H1 (cell line): ENCODE measurements at regions not wholly inside any gene's neighbourhood (a gene's known extent, or its start where the extent isn't known, plus 50 kb on each side); places are given as distances from the start of the nearest gene placed in this dataset.
A peak's percentile ranks its signal among the peaks of the same experiment; 100 is the strongest.

ENCODE experiments used
- CTCF ChIA-PET: fragments of 300-600 bp; sonication (Branson Sonifier 250); formaldehyde crosslinking; loops from one replicate; lab custom pipeline; 2021; ENCODE audit not compliant: partially characterized antibody; lab: Charles Lee
- POLR2A ChIA-PET: fragments of 300-600 bp; sonication (Branson Sonifier 250); formaldehyde crosslinking; loops from one replicate; lab custom pipeline; 2021; ENCODE audit warnings: inconsistent platforms; ENCODE audit not compliant: partially characterized antibody; lab: Charles Lee
- DNase-seq, 2 experiments: peaks; one replicate each; pipeline versions ENCODE4 v3.0.0 to v3.0.0-alpha.2; 2010 to 2022; ENCODE audit warnings: low spot score in 2 of 2, low read depth in 1 of 2, mixed read lengths in 1 of 2
- FAIRE-seq: peaks from 2 replicates; lab custom pipeline; 2011; peaks lifted over from hg19 to GRCh38; lab: Jason Lieb, UNC
- H2AFZ ChIP-seq: 2 replicates; pipeline ENCODE4 v1.8.1; 2012; ENCODE audit warnings: low read length, inconsistent platforms
- H2AK5ac ChIP-seq: 2 replicates; pipeline ENCODE4 v1.6.1; 2013; ENCODE audit warnings: low read depth, low read length
- H2BK120ac ChIP-seq: replicated peaks from 2 replicates; pipeline ENCODE3; 2013; ENCODE audit warnings: low read depth, low read length, inconsistent platforms
- H2BK12ac ChIP-seq: 2 replicates; pipeline ENCODE4 v1.6.1; 2013; ENCODE audit warnings: low read depth, low read length
- H2BK15ac ChIP-seq: 2 replicates; pipeline ENCODE4 v1.6.1; 2013; ENCODE audit warnings: low read length
- H2BK20ac ChIP-seq: 2 replicates; pipeline ENCODE4 v1.6.1; 2013; ENCODE audit warnings: low read length
- H2BK5ac ChIP-seq: 2 replicates; pipeline ENCODE4 v1.6.1; 2013; ENCODE audit warnings: low read depth, low read length
- H3K14ac ChIP-seq: 2 replicates; pipeline ENCODE4 v1.6.1; 2013; ENCODE audit warnings: inconsistent platforms; ENCODE audit not compliant: insufficient read length
- H3K18ac ChIP-seq: 2 replicates; pipeline ENCODE4 v1.6.1; 2013; ENCODE audit warnings: low read length; ENCODE audit errors: extremely low read depth
- H3K23ac ChIP-seq: 2 replicates; pipeline ENCODE4 v1.6.1; 2013; ENCODE audit warnings: inconsistent platforms; ENCODE audit not compliant: insufficient read length
- H3K23me2 ChIP-seq: 2 replicates; pipeline ENCODE4 v1.6.1; 2013; ENCODE audit warnings: low read depth, low read length
- H3K27ac ChIP-seq: 2 replicates; pipeline ENCODE4 v1.6.1; 2011; ENCODE audit warnings: low read depth, low read length, inconsistent platforms
- H3K27me3 ChIP-seq, 4 experiments: replicated peaks in 1 of 4; 1 replicate in 1 of 4; 2 replicates in 3 of 4; pipeline versions ENCODE4 v1.6.1 to v1.8.1; 2011 to 2013; ENCODE audit warnings: low read length in 3 of 4, mild to moderate bottlenecking in 3 of 4, inconsistent platforms in 2 of 4, mixed read lengths in 2 of 4, moderate library complexity in 1 of 4; ENCODE audit not compliant: control insufficient read depth in 3 of 4, insufficient read depth in 3 of 4; ENCODE audit errors: extremely low read depth in 1 of 4
- H3K36me3 ChIP-seq, 4 experiments: 2 replicates each; pipeline versions ENCODE4 v1.6.1 to v1.8.1; 2011 to 2013; ENCODE audit warnings: mild to moderate bottlenecking in 4 of 4, low read length in 3 of 4, moderate library complexity in 2 of 4, control low read depth in 1 of 4, inconsistent platforms in 1 of 4; ENCODE audit not compliant: insufficient read depth in 4 of 4, control insufficient read depth in 2 of 4
- H3K4ac ChIP-seq: replicated peaks from 2 replicates; pipeline ENCODE3; 2013; ENCODE audit warnings: low read length, low read depth, mixed read lengths, inconsistent platforms; ENCODE audit not compliant: insufficient read length
- H3K4me1 ChIP-seq, 4 experiments: replicated peaks in 1 of 4; 1 replicate in 1 of 4; 2 replicates in 3 of 4; pipeline versions ENCODE4 v1.6.1 to v1.8.1; 2011 to 2013; ENCODE audit warnings: low read length in 3 of 4, inconsistent platforms in 2 of 4, mixed read lengths in 1 of 4; ENCODE audit not compliant: insufficient read depth in 4 of 4, control insufficient read depth in 3 of 4
- H3K4me2 ChIP-seq, 2 experiments: 2 replicates each; pipeline versions ENCODE4 v1.6.1 to v1.8.1; 2011 to 2013; ENCODE audit warnings: low read depth in 2 of 2, low read length in 2 of 2, control low read depth in 1 of 2, inconsistent platforms in 1 of 2, mild to moderate bottlenecking in 1 of 2; ENCODE audit not compliant: insufficient read depth in 1 of 2
- H3K4me3 ChIP-seq, 4 experiments: fragments of 200-600, 300-600 bp in 1 of 4; sonication (generic), shearing (Covaris generic), sonication (Bioruptor Twin) in 1 of 4; 2 replicates each; pipeline versions ENCODE4 v1.5.1 to v1.8.1; 2011 to 2016; ENCODE audit warnings: low read length in 4 of 4, low read depth in 3 of 4, control low read depth in 2 of 4, inconsistent platforms in 2 of 4, mild to moderate bottlenecking in 2 of 4, mixed read lengths in 1 of 4, moderate library complexity in 1 of 4; ENCODE audit not compliant: insufficient read depth in 2 of 4; ENCODE audit errors: extremely low read depth in 1 of 4
- H3K56ac ChIP-seq: replicated peaks from 2 replicates; pipeline ENCODE3; 2013; ENCODE audit warnings: low read depth, mild to moderate bottlenecking, mixed read lengths, low read length, inconsistent platforms; ENCODE audit not compliant: insufficient read length
- H3K79me1 ChIP-seq: 2 replicates; pipeline ENCODE4 v1.6.1; 2013; ENCODE audit warnings: low read depth, low read length, control low read depth
- H3K79me2 ChIP-seq, 2 experiments: 2 replicates each; pipeline versions ENCODE4 v1.6.1 to v1.8.1; 2012 to 2013; ENCODE audit warnings: low read length in 2 of 2, mild to moderate bottlenecking in 2 of 2, inconsistent platforms in 1 of 2; ENCODE audit not compliant: insufficient read depth in 2 of 2, control insufficient read depth in 1 of 2
- H3K9ac ChIP-seq, 4 experiments: replicated peaks in 1 of 4; 1 replicate in 1 of 4; 2 replicates in 3 of 4; pipeline versions ENCODE4 v1.6.1 to v1.8.1; 2011 to 2013; ENCODE audit warnings: low read depth in 3 of 4, low read length in 3 of 4, control low read depth in 2 of 4, mild to moderate bottlenecking in 2 of 4, moderate library complexity in 2 of 4, inconsistent platforms in 1 of 4; ENCODE audit errors: extremely low read depth in 1 of 4
- H3K9me3 ChIP-seq, 2 experiments: 2 replicates each; pipeline versions ENCODE4 v1.6.1 to v1.8.1; 2012 to 2013; ENCODE audit warnings: mild to moderate bottlenecking in 2 of 2, moderate library complexity in 2 of 2, control low read depth in 1 of 2, inconsistent platforms in 1 of 2, low read depth in 1 of 2, low read length in 1 of 2, mixed read lengths in 1 of 2; ENCODE audit not compliant: insufficient read depth in 2 of 2
- H4K20me1 ChIP-seq, 2 experiments: replicated peaks in 1 of 2; 2 replicates each; pipeline versions ENCODE3 to v1.8.1; 2011 to 2013; ENCODE audit warnings: inconsistent platforms in 2 of 2, low read length in 2 of 2, mild to moderate bottlenecking in 1 of 2; ENCODE audit not compliant: insufficient read depth in 2 of 2, control insufficient read depth in 1 of 2
- H4K5ac ChIP-seq: 2 replicates; pipeline ENCODE4 v1.6.1; 2013; ENCODE audit warnings: low read length, low read depth, mixed read lengths, inconsistent platforms; ENCODE audit not compliant: insufficient read length
- H4K8ac ChIP-seq: 2 replicates; pipeline ENCODE4 v1.8.0; 2013; ENCODE audit warnings: mild to moderate bottlenecking, moderate library complexity, low read length, inconsistent platforms; ENCODE audit not compliant: insufficient read depth; ENCODE audit errors: extremely low read depth
- H4K91ac ChIP-seq: replicated peaks from 2 replicates; pipeline ENCODE3; 2013; ENCODE audit warnings: low read length, mixed read lengths, inconsistent platforms; ENCODE audit not compliant: insufficient read length
- ASH2L ChIP-seq: fragments of 200-600, 300-600 bp; sonication (generic); IDR thresholded peaks from one replicate; pipeline ENCODE4 v1.7.1; 2017; ENCODE audit warnings: low read length
- CBX5 ChIP-seq: fragments of 300-800, 300-1000 bp; sonication (generic); IDR thresholded peaks from 2 replicates; pipeline ENCODE4 v1.7.1; 2016; ENCODE audit warnings: antibody characterized with exemption, low read length, low read depth
- CTBP2 ChIP-seq: IDR thresholded peaks from 2 replicates; pipeline ENCODE4 v1.7.0; 2011; ENCODE audit warnings: borderline replicate concordance, mild to moderate bottlenecking, moderate library complexity, mixed read lengths, low read length; ENCODE audit not compliant: insufficient read depth, insufficient read length
- JUND ChIP-seq: IDR thresholded peaks from 2 replicates; pipeline ENCODE4 v1.6.1; 2011; ENCODE audit warnings: mild to moderate bottlenecking, improper control_type of control experiment, low read length
- KDM4A ChIP-seq: IDR thresholded peaks from one replicate; pipeline ENCODE4 v1.7.1; 2012; ENCODE audit warnings: low read depth, mild to moderate bottlenecking, moderate library complexity, low read length, inconsistent platforms; ENCODE audit not compliant: severe bottlenecking
- POLR2AphosphoS5 ChIP-seq: IDR thresholded peaks from 2 replicates; pipeline ENCODE4 v1.6.1; 2011; ENCODE audit warnings: low read depth, low read length
- POU5F1 ChIP-seq: IDR thresholded peaks from 2 replicates; pipeline ENCODE4 v1.6.1; 2011; ENCODE audit warnings: low read depth, mild to moderate bottlenecking, low read length, moderate library complexity
- WGBS, 2 experiments: shearing (Covaris generic) in 1 of 2; methylation state at CpG; one replicate each; pipeline versions ENCODE4 v1.1.6 to v1.1.7; 2013 to 2015; ENCODE audit warnings: low lambda C conversion rate in 2 of 2, mixed read lengths in 2 of 2, inconsistent platforms in 1 of 2, low coverage in 1 of 2, missing lambda C conversion rate in 1 of 2; ENCODE audit not compliant: insufficient replicate concordance in 2 of 2, insufficient coverage in 1 of 2, insufficient read length in 1 of 2; ENCODE audit errors: extremely low coverage in 1 of 2, missing lambda C conversion rate in 1 of 2; 5-methylcytosine and 5-hydroxymethylcytosine counted together

DNA sequence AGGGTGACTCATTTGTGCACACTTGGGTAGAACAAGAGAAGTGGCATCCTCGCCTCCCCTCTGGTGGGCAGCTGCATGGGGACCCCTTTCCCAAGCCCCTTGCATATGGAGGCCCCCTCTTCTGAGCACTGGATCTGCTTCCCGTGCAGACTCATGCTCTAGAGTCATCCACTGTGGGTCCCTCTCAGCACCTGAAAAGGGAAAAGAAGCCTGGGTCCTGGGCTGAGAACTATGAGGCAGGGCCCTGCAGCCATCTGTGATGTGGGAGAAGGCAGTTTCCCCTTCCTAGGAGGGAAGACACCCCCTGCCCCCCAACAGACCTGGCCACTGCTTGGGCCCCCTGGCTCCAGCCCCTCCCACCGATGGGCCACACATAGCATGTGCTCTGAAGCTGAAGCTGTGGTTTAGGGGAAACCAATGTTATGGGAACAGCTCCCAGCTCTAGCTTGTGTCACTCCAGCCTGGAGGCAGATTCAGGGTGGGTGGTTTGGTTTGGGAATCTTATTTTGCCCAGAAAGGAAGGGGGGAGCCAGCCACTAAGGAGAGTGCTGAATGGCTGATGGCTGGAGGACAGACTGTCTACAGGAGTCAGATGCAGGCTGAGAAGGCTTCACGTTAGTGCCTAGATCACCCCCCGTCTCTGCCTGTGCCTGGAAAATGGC lies 172.8 kb downstream of the GLI2 start:
- Histone ChIP-seq H3K4me2 (no peak overlapping the region), H3K36me3 (peaks cover 0 to 2% (median 0%) of the 10 kb centered on the region in 4 experiments; a peak in 1 of 8 replicates), H3K23me2 (no peaks in the 10 kb centered on the region), H3K56ac (no peak overlapping the region), H3K18ac (no peak overlapping the region), H3K4me1 (peaks cover 0 to 11% (median 6%) of the 10 kb centered on the region in 4 experiments; a peak in 6 of 7 replicates), H2BK120ac (no peak overlapping the region), H3K27ac (no peak overlapping the region), H3K9me3 (no peaks in the 10 kb centered on the region), H3K23ac (no peak overlapping the region), H3K27me3 (no peaks in the 10 kb centered on the region), H2BK15ac (no peak overlapping the region), H3K14ac (no peak overlapping the region), H3K4me3 (no peak overlapping the region), H4K20me1 (peaks cover 18 to 27% of the 10 kb centered on the region in 2 experiments), H4K91ac (no peak overlapping the region), H3K9ac (no peak overlapping the region), H3K79me1 (peaks cover 18% of the 10 kb centered on the region), H2AFZ (no peak overlapping the region), H3K79me2 (peaks cover 0 to 6% of the 10 kb centered on the region in 2 experiments; a peak in 1 of 4 replicates), H2BK12ac (no peak overlapping the region), H2AK5ac (no peak overlapping the region), H4K5ac (no peak overlapping the region), H3K4ac (no peak overlapping the region), H2BK5ac (no peak overlapping the region), H4K8ac (0 out of 2 replicates have a peak overlapping the region, but pooled peaks have one; percentile 47), H2BK20ac (no peak overlapping the region)
- TF ChIP-seq KDM4A: no peak
- TF ChIP-seq POLR2AphosphoS5: no peak
- TF ChIP-seq ASH2L: no peak
- no peak for TF ChIP-seq CTBP2
- no peak for TF ChIP-seq JUND
- TF ChIP-seq CBX5: no peak
- no peak for TF ChIP-seq POU5F1
- ChIA-PET CTCF (interaction anchor here (0.9 to 2.7 kb wide), 2 partner anchors 51 to 213 kb away, joined by 3 to 6 read pairs; no protein-coding TSS in a partner anchor), POLR2A (no interaction called here)
- FAIRE-seq: no peak
- WGBS, 2 experiments: 83% methylated on average over 5 of the region's 5 CpGs; no CpG with 5 or more reads in 1 of the 2 experiments
- no peak for DNase-seq
